ENCODE measurements at regions not wholly inside any gene's neighbourhood (a gene's known extent, or its start where the extent isn't known, plus 50 kb on each side); places are given as distances from the start of the nearest gene placed in this dataset.

DNA sequence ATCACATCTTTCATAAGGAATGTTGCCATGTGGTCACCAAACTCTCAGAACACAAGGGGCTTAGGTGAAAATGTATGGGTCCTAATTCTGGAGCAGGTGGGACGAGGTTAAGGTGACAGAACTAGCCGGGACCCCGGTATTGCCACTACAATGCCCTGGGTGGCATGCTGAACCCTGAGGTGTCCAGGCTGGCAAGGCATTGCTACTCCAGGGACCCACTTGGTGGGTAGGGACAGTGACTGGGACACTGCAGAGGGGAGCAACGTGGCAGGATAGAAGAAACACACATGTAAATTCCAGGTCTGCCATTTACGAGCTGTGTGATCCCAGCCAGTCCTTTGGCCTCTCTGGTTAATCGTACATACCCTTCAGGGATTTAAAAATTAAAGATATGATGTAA, 206.9 kb upstream of the MVB12B start:
- no peak for TF ChIP-seq EZH2 (IDR thresholded peaks at IDR 0.05; ENCODE audit: borderline replicate concordance, insufficient read depth, low read length, poor library complexity, severe bottlenecking)
- no peak for TF ChIP-seq CTCF (IDR thresholded peaks at IDR 0.05; ENCODE audit: poor library complexity, severe bottlenecking)
- TF ChIP-seq RAD21 (conservative IDR thresholded peaks at IDR 0.05): no peak
- no peak for TF ChIP-seq POLR2AphosphoS5 (IDR thresholded peaks at IDR 0.05)
- TF ChIP-seq SMC3 (conservative IDR thresholded peaks at IDR 0.05; ENCODE audit: poor library complexity): no peak
- TF ChIP-seq, protein P1, sequence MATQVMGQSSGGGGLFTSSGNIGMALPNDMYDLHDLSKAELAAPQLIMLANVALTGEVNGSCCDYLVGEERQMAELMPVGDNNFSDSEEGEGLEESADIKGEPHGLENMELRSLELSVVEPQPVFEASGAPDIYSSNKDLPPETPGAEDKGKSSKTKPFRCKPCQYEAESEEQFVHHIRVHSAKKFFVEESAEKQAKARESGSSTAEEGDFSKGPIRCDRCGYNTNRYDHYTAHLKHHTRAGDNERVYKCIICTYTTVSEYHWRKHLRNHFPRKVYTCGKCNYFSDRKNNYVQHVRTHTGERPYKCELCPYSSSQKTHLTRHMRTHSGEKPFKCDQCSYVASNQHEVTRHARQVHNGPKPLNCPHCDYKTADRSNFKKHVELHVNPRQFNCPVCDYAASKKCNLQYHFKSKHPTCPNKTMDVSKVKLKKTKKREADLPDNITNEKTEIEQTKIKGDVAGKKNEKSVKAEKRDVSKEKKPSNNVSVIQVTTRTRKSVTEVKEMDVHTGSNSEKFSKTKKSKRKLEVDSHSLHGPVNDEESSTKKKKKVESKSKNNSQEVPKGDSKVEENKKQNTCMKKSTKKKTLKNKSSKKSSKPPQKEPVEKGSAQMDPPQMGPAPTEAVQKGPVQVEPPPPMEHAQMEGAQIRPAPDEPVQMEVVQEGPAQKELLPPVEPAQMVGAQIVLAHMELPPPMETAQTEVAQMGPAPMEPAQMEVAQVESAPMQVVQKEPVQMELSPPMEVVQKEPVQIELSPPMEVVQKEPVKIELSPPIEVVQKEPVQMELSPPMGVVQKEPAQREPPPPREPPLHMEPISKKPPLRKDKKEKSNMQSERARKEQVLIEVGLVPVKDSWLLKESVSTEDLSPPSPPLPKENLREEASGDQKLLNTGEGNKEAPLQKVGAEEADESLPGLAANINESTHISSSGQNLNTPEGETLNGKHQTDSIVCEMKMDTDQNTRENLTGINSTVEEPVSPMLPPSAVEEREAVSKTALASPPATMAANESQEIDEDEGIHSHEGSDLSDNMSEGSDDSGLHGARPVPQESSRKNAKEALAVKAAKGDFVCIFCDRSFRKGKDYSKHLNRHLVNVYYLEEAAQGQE (IDR thresholded peaks at IDR 0.05; ENCODE audit: borderline replicate concordance): no peak
